GM23338 (cell line): ENCODE measurements at regions not wholly inside any gene's neighbourhood (a gene's known extent, or its start where the extent isn't known, plus 50 kb on each side); places are given as distances from the start of the nearest gene placed in this dataset.

Experiments
- ATAC-seq: fragments of 200-7000 bp; cut with Tn5 transposase; 3 replicates; pipeline ENCODE4 v1.9.1; 2020
- DNase-seq: peaks from one replicate; pipeline ENCODE4 v3.0.0-alpha.2; 2015; ENCODE audit warnings: low spot score
- H2AFZ ChIP-seq: fragments of 200-600 bp; sonication (generic); 2 replicates; pipeline ENCODE4 v1.8.0; 2016; ENCODE audit warnings: antibody characterized with exemption, mild to moderate bottlenecking, moderate library complexity
- H3F3A ChIP-seq: fragments of 200-600 bp; sonication (generic); replicated peaks from 2 replicates; pipeline ENCODE4 v1.8.0; 2017; ENCODE audit warnings: antibody characterized with exemption, mixed run types, low read depth
- H3K27ac ChIP-seq: fragments of 200-600 bp; sonication (generic); 2 replicates; pipeline ENCODE4 v1.6.1; 2016; ENCODE audit warnings: low read depth
- H3K27me3 ChIP-seq: fragments of 200-600 bp; sonication (generic); 2 replicates; pipeline ENCODE4 v1.8.0; 2016; ENCODE audit warnings: mild to moderate bottlenecking, mixed run types, moderate library complexity; ENCODE audit not compliant: insufficient read depth
- H3K36me3 ChIP-seq: fragments of 200-600 bp; sonication (generic); 2 replicates; pipeline ENCODE4 v1.8.0; 2016; ENCODE audit warnings: mild to moderate bottlenecking; ENCODE audit not compliant: insufficient read depth
- H3K4me1 ChIP-seq: fragments of 200-600 bp; sonication (generic); 2 replicates; pipeline ENCODE4 v1.8.0; 2016; ENCODE audit warnings: mild to moderate bottlenecking, moderate library complexity; ENCODE audit not compliant: insufficient read depth
- H3K4me2 ChIP-seq: fragments of 200-600 bp; sonication (generic); 2 replicates; pipeline ENCODE4 v1.7.1; 2017; ENCODE audit warnings: mixed run types
- H3K4me3 ChIP-seq: fragments of 200-600 bp; sonication (generic); 2 replicates; pipeline ENCODE4 v1.6.1; 2016; ENCODE audit warnings: mixed run types
- H3K79me2 ChIP-seq: fragments of 200-600 bp; sonication (generic); replicated peaks from 2 replicates; pipeline ENCODE4 v1.8.0; 2017; ENCODE audit warnings: mild to moderate bottlenecking; ENCODE audit not compliant: insufficient read depth
- H3K9me2 ChIP-seq: fragments of 200-600 bp; sonication (generic); 2 replicates; pipeline ENCODE4 v1.8.0; 2017; ENCODE audit not compliant: insufficient read depth
- H4K20me1 ChIP-seq: fragments of 200-600 bp; sonication (generic); replicated peaks from 2 replicates; pipeline ENCODE4 v1.8.0; 2017; ENCODE audit warnings: mild to moderate bottlenecking; ENCODE audit not compliant: insufficient read depth
- H3K27ac Mint-ChIP-seq: 2 replicates; pipeline ENCODE4 v1.8.0; 2020; ENCODE audit warnings: inconsistent platforms, mild to moderate bottlenecking, moderate library complexity, mixed read lengths
- H3K27me3 Mint-ChIP-seq: 3 replicates; pipeline ENCODE4 v1.8.0; 2022; ENCODE audit warnings: low read depth, mild to moderate bottlenecking, moderate library complexity, mixed read lengths, inconsistent platforms; ENCODE audit not compliant: insufficient read depth, poor library complexity
- H3K36me3 Mint-ChIP-seq: 3 replicates; pipeline ENCODE4 v1.8.0; 2021; ENCODE audit warnings: low read depth, mild to moderate bottlenecking, inconsistent platforms, moderate library complexity, mixed read lengths
- H3K4me1 Mint-ChIP-seq: 3 replicates; pipeline ENCODE4 v1.8.0; 2020; ENCODE audit warnings: mild to moderate bottlenecking, inconsistent platforms, mixed read lengths
- H3K4me3 Mint-ChIP-seq: 3 replicates; pipeline ENCODE4 v1.8.0; 2021; ENCODE audit warnings: moderate library complexity, mild to moderate bottlenecking, inconsistent platforms, mixed read lengths
- H3K9me3 Mint-ChIP-seq: 3 replicates; pipeline ENCODE4 v1.8.0; 2020; ENCODE audit warnings: moderate library complexity, mild to moderate bottlenecking, inconsistent platforms, mixed read lengths
- CREB1 ChIP-seq: fragments of 250-450 bp; sonication (Bioruptor Pico); IDR thresholded peaks from 2 replicates; pipeline ENCODE4 v1.5.0; 2020; ENCODE audit warnings: low read depth, mild to moderate bottlenecking, moderate library complexity
- CTCF ChIP-seq, 2 experiments: fragments of 200-600 bp in 1 of 2; sonication (generic) in 1 of 2; conservative IDR thresholded peaks; 2 replicates each; pipeline versions ENCODE4 v1.5.1 to v1.6.1; 2016 to 2017; ENCODE audit warnings: antibody characterized with exemption in 2 of 2, low read depth in 2 of 2, mild to moderate bottlenecking in 2 of 2, moderate library complexity in 1 of 2
- ETS1 ChIP-seq: IDR thresholded peaks from 2 replicates; pipeline ENCODE4 v1.6.1; 2016; ENCODE audit warnings: antibody characterized with exemption
- EZH2 ChIP-seq: fragments of 200-600 bp; sonication (generic); IDR thresholded peaks from one replicate; pipeline ENCODE4 v1.8.0; 2017; ENCODE audit warnings: antibody characterized with exemption, mild to moderate bottlenecking, low read depth; ENCODE audit not compliant: unreplicated experiment
- EZH2phosphoT487 ChIP-seq: fragments of 200-600 bp; sonication (generic); IDR thresholded peaks from one replicate; pipeline ENCODE4 v1.8.1; 2018; ENCODE audit warnings: antibody characterized with exemption; ENCODE audit not compliant: unreplicated experiment
- JUNB ChIP-seq: IDR thresholded peaks from one replicate; pipeline ENCODE4 v1.6.1; 2016; ENCODE audit warnings: antibody characterized with exemption; ENCODE audit not compliant: unreplicated experiment
- NANOG ChIP-seq: IDR thresholded peaks from 2 replicates; pipeline ENCODE4 v1.6.1; 2016; ENCODE audit warnings: antibody characterized with exemption, borderline replicate concordance
- POLR2AphosphoS5 ChIP-seq: IDR thresholded peaks from 2 replicates; pipeline ENCODE4 v1.6.1; 2016; ENCODE audit warnings: antibody characterized with exemption, low read depth
- REST ChIP-seq: IDR thresholded peaks from one replicate; pipeline ENCODE4 v1.6.1; 2018; ENCODE audit warnings: antibody characterized with exemption; ENCODE audit not compliant: unreplicated experiment
- STAT1 ChIP-seq: IDR thresholded peaks from one replicate; pipeline ENCODE4 v1.6.1; 2016; ENCODE audit warnings: antibody characterized with exemption; ENCODE audit not compliant: unreplicated experiment
- ZNF114 ChIP-seq: fragments of 250-450 bp; sonication (Bioruptor Pico); IDR thresholded peaks from 2 replicates; pipeline ENCODE4 v1.5.0; 2020; ENCODE audit warnings: mild to moderate bottlenecking, moderate library complexity
- ZNF462 ChIP-seq: fragments of 250-450 bp; sonication (Bioruptor Pico); IDR thresholded peaks from 2 replicates; pipeline ENCODE4 v1.5.0; 2020; ENCODE audit warnings: mild to moderate bottlenecking, moderate library complexity

- ATAC-seq (no peak), DNase-seq (no peak)
- H3K4me1 ChIP-seq: peaks cover 12% of the 10 kb centered on the region; the same call in 1 of the 2 replicates
- H3K36me3 ChIP-seq: no peaks in the 10 kb centered on the region
- peaks cover 5% of the 10 kb centered on the region; the same call in 2 of the 3 replicates for H3K9me3 Mint-ChIP-seq
- H3K4me3 ChIP-seq: no peak overlapping the region
- no peaks in the 10 kb centered on the region for H3K36me3 Mint-ChIP-seq
- no peak overlapping the region for H2AFZ ChIP-seq
- H3K4me1 Mint-ChIP-seq: peaks cover 9% of the 10 kb centered on the region
- peaks cover 1% of the 10 kb centered on the region for H3K27me3 Mint-ChIP-seq
- no peak overlapping the region for H3K27ac ChIP-seq
- no peaks in the 10 kb centered on the region for H3K9me2 ChIP-seq
- no peak overlapping the region for H3K4me2 ChIP-seq
- H3K27ac Mint-ChIP-seq: no peak overlapping the region
- no peaks in the 10 kb centered on the region for H3F3A ChIP-seq
- TF ChIP-seq EZH2 (no peak), EZH2phosphoT487 (no peak), ETS1 (no peak), JUNB (no peak), CTCF (conservative IDR thresholded peaks at IDR 0.05; ENCODE audit: low read depth in 2 of 2) (no peak), CREB1 (CRISPR knock-in tag) (no peak), NANOG (no peak), ZNF114 (no peak), ZNF462 (no peak), POLR2AphosphoS5 (no peak), REST (no peak), STAT1 (no peak)
- H3K79me2 ChIP-seq: no peaks in the 10 kb centered on the region
- no peak overlapping the region for H3K4me3 Mint-ChIP-seq
- H4K20me1 ChIP-seq: no peaks in the 10 kb centered on the region
- no peaks in the 10 kb centered on the region for H3K27me3 ChIP-seq
Observed at GRCh38 chr4:30881985-30882384, 161.8 kb downstream of the PCDH7 start.
